SH-SY5Y (cell line): ENCODE measurements at regions not wholly inside any gene's neighbourhood (a gene's known extent, or its start where the extent isn't known, plus 50 kb on each side); places are given as distances from the start of the nearest gene placed in this dataset.

ENCODE experiments used
- GATA2 ChIP-seq: IDR thresholded peaks from 2 replicates; pipeline ENCODE4 v1.6.1; 2011; ENCODE audit warnings: mild to moderate bottlenecking, low read depth, low read length
- GATA3 ChIP-seq: IDR thresholded peaks from 2 replicates; pipeline ENCODE4 v1.6.1; 2011; ENCODE audit warnings: low read depth, mild to moderate bottlenecking, low read length, moderate library complexity

DNA sequence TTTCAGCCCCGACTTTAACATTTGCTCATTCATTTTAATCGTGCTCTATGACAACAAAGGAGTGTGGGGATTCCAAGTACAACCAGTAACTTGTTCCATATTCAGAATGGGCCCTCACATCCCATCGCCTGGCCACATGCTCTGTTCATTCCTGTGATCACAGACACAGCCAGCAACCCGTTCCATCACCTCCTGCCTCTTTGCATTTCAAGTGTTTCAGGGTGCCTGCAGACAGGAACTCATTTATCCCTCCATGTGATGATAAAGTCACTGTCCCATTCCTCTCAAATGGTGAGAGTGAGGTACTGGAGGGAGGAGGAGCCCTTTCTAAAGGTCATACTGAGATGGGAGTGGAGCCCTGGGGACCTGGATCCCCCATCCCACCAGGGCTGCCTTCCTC lies 571.1 kb downstream of the MAT2B start:
- TF ChIP-seq GATA2 (no peak), GATA3 (no peak)
